ENCODE measurements at regions not wholly inside any gene's neighbourhood (a gene's known extent, or its start where the extent isn't known, plus 50 kb on each side); places are given as distances from the start of the nearest gene placed in this dataset.
"Not testable (repeated sequence)": the region's sequence is repeated elsewhere in the genome, so short reads cannot be mapped to it uniquely, and the experiment has no call there.

DNA sequence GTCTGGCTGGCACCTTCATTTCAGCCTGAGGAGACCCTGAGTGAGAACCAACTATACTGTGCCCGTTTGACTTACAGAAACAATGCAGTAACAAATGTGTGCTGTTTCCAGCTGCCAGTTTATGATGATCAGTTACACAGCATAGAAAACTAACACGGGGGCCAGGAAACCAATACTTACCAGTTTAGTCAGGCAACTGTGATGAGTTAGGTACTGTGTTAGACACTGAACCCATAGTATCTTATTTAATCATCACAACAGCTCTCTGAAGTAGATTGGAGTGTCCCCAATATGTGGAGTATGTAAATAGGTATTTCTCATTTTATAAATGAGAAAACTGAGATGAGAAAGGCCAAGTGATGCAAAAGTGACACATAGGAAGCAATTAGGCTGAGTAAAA is 620.9 kb upstream of the KLF12 start:
- no peak for FAIRE-seq
- DNase-seq (ENCODE audit: low spot score in 2 of 2) = no peak

DNA sequence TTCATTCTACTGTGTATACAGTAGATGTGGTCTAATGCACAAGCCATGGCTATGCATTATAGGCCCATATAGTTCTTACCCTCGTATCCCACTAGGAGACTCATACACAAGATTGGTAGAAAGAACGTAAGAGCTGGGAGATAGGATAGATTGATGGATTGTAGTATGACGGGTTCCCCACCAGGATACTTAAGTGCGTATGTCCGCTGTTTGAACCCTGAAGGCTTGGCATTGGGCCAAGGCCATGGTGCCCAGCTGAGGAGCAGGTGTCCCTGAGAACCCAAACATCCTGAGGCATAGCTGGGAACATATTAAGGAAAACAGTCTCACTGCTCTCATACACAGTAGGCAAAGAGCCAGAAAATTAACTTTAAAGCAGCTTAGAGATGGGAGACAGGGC is 617.5 kb upstream of the KLF12 start:
- DNase-seq (ENCODE audit: low spot score in 2 of 2) (no peak), FAIRE-seq (no peak)

DNA sequence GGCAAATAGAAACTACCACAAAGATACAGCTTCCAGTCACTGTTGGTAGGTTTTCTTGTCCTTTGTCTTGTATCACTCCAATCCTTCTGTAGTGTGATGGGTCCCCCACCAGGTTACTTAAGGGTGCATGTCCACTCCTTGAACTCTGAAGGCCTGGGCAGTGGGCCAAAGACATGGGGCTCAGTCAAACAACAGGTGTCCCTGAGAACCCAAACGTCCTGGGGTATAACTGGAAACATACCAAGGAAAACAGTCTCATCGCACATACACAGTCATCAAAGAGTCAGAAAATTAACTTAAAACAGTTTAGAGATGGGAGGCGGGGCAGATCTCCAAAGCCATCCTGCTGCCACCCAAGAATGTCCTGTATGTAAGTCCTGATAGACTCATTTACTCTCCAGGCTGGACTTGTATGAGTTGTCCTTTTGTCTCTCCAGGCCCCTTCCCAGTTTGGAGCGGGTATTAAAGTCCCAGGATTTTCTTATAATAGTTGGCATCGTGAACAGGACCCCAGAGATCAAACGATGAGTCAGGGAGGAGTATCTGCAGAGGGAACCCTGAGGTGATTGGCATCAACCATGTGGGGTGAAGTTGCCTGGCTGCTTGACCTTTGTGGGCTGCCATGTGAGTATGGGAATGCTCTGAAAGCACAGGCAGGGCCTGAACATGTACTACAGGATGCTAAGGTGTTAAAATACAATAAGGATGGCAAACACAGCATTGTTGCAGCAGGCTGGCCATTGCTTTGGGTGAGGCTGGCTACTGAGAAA is 613.2 kb upstream of the KLF12 start:
- DNase-seq (ENCODE audit: low spot score in 2 of 2) (no peak), FAIRE-seq (no peak)

DNA sequence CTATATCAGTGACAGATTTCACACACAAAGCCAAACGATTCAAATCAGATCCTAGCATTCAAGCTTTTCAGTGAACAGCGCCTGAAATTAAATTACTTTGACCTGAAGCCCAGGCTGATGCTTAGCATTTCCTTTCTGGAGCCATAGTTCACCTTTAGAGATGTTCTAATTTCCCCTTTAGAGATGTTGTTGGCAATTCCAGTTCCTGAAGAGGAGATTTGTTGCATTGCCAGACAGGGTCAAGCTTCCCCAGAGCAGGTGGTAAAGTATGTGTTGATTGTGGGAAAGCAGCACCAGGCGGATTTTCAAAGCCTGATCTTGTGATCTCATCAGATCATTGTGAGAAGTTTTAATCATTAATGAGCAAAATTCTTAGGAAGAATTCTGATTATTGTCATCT is 609.8 kb upstream of the KLF12 start:
- DNase-seq (ENCODE audit: low spot score in 2 of 2) = no peak
- no peak for FAIRE-seq

DNA sequence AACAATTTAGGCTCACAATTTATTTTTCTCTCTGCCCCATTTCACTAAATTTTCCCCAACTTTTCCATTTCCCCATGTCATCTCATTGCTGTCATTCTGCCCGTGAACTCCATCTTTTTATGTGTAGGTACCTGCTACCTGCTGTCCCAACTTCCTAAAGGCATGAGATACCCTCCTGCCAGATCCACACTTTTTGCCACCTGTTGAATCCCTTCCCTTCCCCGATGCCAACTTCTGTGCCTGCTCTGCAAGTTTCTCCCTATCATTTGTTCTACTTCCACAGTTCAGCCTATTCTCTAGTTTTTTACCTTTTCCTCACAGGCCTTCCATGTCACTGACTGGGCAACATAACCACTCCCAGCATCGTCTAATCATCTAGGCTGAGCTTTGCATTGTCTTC is 607.5 kb upstream of the KLF12 start:
- DNase-seq (ENCODE audit: low spot score in 2 of 2) (no peak), FAIRE-seq (no peak)

DNA sequence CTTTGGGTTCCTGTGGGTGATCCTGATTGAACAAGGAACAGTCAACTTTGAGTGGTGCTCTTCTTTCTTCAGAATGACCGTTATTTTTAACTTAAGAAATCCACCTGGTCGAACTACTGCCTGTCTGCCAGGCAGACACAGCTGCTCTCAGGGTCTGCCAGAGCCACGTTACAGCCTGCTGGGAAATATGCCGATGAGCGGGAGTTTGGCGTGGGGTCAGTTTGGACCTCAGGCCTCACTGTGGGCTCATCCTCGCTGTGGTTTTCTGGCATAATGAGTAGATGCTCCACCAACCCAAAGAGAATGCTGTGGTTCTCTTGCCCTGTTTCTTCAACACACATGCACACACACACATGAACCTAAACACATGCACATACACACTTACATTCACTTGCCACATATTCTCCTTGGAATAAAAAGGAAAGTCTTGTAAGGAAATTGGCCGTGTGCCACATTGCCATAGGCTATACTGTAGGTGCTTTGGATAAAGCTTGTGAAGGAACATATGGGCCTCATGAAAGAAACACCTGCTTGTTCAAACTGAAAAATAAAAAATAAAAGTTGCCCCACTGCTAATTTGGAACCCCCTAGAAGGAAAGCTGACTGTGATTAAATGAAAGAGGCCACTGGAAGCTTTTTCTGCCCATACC is 598.7 kb upstream of the KLF12 start:
- FAIRE-seq (no peak), DNase-seq (ENCODE audit: low spot score in 2 of 2) (no peak)

DNA sequence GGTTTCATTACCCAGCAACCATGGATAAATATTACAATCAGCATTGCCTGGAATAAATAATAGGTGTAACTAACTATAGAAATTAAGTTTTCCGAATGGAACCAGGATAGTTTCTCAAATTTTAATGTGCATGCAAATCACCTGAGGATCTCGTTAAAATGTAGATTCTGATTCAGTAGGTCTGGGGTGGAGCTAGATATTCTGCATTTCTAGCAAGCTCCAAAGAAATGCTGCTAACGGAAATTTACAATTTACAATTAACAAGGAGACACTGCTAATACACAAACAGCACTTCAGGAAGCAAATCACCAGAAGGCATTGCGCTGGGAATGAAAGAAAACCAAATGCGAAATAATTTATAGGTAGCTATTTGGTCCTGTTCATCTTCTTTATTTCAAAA is 597.5 kb upstream of the KLF12 start:
- DNase-seq (ENCODE audit: low spot score in 2 of 2) (no peak), FAIRE-seq (no peak)

DNA sequence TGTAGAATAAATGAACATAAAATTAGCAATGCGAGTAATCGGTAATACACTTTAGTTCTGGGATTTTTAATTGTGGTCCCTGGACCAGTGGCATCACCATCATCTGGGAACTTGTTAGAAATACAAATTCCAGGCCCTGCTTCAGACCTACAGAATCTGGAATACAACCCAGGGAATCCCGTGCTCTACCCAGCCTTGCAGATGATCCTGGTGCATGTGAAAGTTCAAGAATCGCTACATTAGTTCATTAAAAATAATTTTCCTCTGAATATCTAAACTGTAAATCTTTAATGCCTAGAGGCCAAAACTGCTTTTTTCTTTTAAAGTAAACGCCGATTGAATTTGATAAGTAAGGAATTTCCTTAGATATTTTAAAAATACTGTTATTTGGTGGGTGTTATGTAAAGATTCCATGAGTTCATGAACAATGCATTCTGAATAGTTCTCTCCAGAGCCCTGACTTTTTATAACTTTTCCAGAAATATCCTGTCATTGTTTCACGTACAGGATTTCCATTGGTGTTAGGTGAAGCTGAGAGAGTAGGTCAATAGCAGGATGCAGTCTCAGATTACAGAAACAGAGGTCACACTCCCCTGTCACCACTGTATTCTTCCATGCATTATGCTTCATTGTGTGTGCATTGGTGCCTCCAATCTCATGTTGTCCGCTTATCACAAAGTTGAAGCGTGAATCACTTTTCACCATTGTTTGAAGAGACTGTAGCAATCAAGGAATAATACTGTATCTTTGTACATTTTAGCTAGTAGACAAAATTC is 596.5 kb upstream of the KLF12 start:
- FAIRE-seq = no peak
- no peak for DNase-seq (ENCODE audit: low spot score in 2 of 2)

DNA sequence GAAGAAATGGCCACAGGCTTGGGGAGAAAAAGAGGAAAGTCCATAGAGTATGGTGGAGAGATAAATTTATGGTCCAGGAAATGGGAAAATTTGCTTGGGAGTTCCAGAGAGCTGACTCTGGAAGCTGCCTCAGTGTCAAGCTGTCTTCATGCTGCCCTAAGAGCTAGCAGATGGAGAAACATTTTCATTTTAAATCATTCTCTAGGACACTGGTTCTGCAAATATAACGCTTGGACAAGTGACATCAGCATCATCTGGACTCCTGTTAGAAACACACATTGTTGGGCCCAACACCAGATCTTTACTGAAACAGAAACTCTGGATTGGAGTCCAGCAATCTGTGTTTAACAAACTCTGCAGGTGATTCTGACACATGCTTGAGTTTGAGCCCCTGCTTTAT is 592.0 kb upstream of the KLF12 start:
- DNase-seq (ENCODE audit: low spot score in 2 of 2) (no peak), FAIRE-seq (no peak)

DNA sequence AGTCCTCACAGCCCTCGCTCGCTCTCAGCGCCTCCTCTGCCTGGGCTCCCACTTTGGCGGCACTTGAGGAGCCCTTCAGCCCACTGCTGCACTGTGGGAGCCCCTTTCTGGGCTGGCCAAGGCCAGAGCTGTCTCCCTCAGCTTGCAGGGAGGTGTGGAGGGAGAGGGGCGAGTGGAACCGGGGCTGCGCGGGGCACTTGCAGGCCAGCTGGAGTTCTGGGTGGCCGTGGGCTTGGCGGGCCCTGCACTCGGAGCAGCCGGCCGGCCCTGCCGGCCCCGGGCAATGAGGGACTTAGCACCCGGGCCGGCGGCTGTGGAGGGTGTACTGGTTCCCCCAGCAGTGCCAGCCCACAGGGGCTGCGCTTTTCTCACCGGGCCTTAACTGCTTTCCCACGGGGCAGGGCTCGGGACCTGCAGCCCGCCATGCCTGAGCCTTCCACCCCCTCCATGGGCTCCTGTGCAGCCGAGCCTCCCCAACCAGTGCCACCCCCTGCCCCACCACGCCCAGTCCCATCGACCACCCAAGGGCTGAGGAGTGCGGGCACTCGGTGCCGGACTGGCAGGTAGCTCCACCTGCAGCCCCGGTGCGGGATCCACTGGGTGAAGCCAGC is 584.1 kb upstream of the KLF12 start:
- not testable (repeated sequence) for FAIRE-seq; DNase-seq (ENCODE audit: low spot score in 2 of 2)

DNA sequence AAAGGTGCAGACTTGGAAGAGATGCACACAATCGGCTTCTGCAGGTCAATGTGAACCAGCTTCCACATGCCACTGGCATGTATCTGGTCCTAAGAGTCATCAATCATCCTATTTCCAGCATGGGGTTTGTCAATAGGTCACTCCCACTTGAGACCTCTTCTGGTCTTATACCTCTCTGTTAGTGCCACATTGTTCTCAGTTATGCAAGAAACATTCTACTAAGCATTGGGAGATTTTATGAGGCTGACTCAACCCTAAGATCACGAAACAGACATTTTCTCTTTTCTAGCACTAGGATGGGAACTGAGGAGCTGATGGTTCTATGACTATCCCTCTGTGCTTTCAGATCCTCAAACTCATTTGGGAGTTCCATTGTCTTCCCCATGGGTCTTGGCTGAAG is 581.5 kb upstream of the KLF12 start:
- DNase-seq (ENCODE audit: low spot score in 2 of 2) (no peak), FAIRE-seq (no peak)

DNA sequence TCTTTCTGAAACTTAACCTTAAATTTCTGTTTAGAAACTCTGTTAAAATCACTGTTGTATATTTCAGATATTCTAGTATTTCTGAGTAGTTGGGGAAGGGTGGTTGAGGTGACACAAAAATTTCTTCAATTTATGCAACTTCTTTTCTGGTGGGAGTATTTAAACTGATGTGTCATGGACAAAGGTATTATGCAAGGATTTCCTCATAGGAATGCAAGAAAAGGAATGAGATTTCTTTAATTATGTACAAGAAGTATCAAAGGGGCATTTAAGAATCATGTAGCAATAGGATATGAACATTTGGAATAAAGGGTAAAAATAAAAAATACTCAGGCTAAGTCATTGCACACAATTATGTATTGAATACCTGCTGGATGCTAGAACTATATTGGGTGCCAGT is 575.8 kb upstream of the KLF12 start:
- no peak for DNase-seq (ENCODE audit: low spot score in 2 of 2)
- no peak for FAIRE-seq

DNA sequence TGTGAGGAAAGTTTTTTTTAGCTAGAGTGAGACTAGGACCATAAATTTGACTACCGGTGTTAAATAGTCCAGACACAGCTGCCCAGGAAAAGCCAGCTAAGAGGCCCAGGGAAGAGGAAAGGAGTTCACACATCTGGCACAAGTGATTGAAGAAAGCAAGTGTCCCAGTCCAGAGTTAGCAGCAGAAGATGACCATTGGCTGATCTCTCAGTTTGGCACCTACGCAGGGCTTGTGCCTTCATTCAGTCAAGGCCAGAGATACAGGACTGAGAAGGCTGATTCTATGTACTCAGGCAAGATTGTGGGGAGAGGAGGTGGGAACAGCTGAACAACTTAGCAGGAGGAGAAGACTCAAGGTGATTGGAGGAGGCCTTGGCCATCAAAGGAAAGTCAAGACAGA is 575.0 kb upstream of the KLF12 start:
- FAIRE-seq = no peak

DNA sequence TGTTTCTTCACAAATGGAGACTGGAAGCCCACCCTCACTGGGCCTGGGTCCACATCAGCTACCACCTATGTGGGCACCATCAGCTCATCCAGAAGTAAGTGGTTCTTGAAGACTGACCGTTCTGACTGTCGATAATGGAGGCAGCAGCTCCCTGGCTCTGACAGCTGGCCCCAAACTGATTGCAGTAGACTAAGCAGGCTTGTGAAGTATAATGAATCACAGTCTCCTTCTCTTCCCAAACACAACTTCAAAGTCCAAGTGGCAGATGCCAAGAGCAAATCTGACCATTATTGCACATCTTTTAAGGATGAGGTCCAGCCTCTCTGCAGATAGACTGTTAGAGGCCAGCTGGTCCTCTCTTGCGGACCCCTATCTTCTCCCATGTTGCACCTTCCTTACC is 574.4 kb upstream of the KLF12 start:
- no peak for DNase-seq (ENCODE audit: low spot score in 2 of 2)
- no peak for FAIRE-seq

More for the DNA sequence above, 575.0 kb upstream of the KLF12 start:
- no peak for DNase-seq (ENCODE audit: low spot score in 2 of 2)

DNA sequence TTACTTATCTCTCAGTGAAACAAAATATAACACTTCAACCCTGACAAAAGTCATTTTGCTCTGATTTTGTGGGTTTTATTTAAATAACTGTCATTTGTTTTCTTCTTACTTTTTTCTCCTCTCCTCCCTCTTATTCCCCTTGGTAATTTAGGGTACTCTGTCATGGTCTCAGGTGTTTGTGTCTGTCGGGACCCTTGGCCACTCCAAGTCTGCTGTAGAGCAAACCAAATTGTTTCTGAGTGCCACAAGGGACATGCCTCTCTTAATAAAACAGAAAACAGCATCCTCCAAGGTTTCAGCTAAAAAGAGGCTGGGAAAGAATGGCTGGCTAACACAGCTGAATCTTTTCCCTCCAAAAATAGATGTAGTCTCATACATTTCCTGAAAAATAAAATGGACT is 573.1 kb upstream of the KLF12 start:
- DNase-seq (ENCODE audit: low spot score in 2 of 2) (no peak), FAIRE-seq (no peak)

DNA sequence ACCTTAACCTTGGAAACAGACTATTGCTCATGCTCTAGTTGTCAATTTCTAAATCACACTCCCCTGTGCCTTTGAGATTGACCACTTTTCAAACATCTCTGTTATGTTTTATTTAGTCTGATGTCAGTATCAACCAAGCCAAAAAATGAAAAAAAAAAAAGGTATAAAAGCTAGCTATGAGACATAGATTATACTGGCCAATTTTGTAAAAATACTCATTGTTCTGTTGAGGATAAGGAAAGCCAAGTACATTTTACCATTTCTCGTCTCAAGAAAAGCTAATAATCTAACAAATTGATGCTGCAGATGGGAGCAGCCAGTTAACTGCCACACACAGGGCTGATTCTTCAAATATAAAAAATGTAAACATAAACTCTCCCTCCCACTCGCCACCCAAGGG is 572.6 kb upstream of the KLF12 start:
- FAIRE-seq (no peak), DNase-seq (ENCODE audit: low spot score in 2 of 2) (no peak)

DNA sequence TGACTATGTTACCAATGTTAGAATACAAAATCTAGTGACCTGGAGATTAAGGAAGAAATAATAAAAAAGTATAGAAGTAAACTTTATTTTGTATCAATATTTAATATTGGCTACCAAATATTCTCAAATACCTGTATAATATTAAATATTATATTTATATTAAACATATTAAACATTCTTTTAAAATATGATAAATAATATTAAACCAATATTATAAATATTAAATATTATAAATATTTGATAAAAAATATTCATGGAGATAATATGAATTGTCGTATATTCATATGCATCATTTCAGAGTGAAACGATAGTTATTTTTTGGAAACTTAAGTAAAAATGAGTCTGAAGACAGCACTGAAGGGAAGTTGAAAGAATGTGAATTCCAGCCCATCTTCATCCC is 571.2 kb upstream of the KLF12 start:
- DNase-seq (ENCODE audit: low spot score in 2 of 2) = no peak
- peak; percentile 97 for FAIRE-seq

DNA sequence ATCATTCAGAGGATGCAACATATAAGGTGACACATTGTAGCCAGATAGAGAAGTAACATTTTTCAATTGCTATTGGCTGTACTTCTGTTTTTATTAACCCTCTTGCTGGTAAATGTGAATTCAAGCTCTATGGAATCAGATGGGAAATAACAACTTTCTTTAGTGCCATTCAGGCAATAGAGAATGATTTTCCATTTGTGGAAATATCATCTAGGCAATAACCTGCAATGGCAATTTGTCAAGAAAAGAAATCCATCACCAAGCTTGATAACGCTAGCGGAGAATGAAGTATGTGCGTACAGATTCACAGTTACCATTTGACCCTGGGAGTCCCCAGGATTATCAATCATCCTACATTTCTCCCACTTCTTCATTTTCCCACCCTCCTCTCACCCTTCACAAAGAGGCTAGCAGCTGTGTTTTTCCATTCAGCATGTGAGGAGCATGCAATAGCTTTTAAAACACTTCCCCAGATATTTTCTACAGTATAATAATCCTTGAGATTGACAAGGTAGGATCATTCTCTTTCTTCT is 569.7 kb upstream of the KLF12 start:
- FAIRE-seq (no peak), DNase-seq (ENCODE audit: low spot score in 2 of 2) (no peak)

DNA sequence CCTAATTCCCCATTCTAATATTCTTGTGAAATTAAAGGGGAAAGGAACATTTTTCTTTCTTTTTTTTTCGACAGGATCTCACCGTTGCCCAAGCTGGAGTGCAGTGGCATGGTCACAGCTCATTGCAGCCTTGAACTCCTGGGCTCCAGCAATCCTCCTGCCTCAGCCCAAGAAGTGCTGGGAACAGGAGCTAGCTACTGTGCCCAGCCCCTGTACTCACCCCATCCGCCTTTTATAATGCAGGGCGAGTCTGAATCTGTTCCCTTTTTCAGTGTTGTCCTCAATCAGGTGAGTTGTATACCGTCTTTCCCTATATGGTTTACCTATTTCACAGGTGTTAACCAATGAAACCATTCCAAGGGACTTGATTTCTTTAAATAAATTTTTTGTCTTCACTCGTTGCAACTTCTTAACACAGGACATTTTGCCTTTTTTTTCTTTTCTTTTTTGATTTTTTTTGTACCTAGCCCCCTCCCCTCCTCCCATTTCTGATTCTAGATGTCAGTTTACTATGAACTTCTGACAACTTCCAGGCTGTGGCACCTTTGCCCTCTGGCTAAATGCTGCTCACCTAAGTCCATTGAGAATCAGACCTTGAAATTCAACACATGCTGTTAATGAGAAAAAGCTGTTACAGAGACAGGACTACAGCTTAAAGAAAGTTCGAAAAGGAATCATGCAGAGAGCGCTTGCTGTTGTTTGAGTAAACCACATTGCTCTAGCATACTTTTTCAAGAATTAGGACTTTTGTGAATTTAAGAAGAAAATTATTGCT is 562.1 kb upstream of the KLF12 start:
- no peak for FAIRE-seq
- DNase-seq (ENCODE audit: low spot score in 2 of 2) = no peak
